Progenitor cell of endocrine pancreas (in vitro differentiated cells): ENCODE measurements at regions not wholly inside any gene's neighbourhood (a gene's known extent, or its start where the extent isn't known, plus 50 kb on each side); places are given as distances from the start of the nearest gene placed in this dataset.

Source experiments
- DNase-seq: peaks from one replicate; pipeline ENCODE4 v3.0.0; 2021; ENCODE audit warnings: low spot score; ENCODE audit not compliant: unreplicated experiment
- H3K27ac Mint-ChIP-seq: 2 replicates; pipeline ENCODE4 v1.8.0; 2021; ENCODE audit warnings: mild to moderate bottlenecking, moderate library complexity, mixed read lengths
- H3K27me3 Mint-ChIP-seq: 2 replicates; pipeline ENCODE4 v1.8.0; 2021; ENCODE audit warnings: mixed read lengths
- H3K36me3 Mint-ChIP-seq: 2 replicates; pipeline ENCODE4 v1.8.0; 2022; ENCODE audit warnings: mixed read lengths; ENCODE audit not compliant: insufficient read depth
- H3K4me1 Mint-ChIP-seq: 2 replicates; pipeline ENCODE4 v1.8.0; 2021; ENCODE audit warnings: low read depth, mixed read lengths
- H3K4me3 Mint-ChIP-seq: 2 replicates; pipeline ENCODE4 v1.8.0; 2021; ENCODE audit warnings: low read depth, mild to moderate bottlenecking, moderate library complexity, mixed read lengths
- H3K9me3 Mint-ChIP-seq: 2 replicates; pipeline ENCODE4 v1.8.0; 2021; ENCODE audit warnings: low read depth, mixed read lengths
- TF ChIP-seq, protein P1 (sequence below): fragments of 200-600 bp; sonication (generic); IDR thresholded peaks from one replicate; pipeline ENCODE4 v1.5.0; 2021; ENCODE audit warnings: antibody characterized with exemption, mild to moderate bottlenecking; ENCODE audit not compliant: unreplicated experiment

DNA sequence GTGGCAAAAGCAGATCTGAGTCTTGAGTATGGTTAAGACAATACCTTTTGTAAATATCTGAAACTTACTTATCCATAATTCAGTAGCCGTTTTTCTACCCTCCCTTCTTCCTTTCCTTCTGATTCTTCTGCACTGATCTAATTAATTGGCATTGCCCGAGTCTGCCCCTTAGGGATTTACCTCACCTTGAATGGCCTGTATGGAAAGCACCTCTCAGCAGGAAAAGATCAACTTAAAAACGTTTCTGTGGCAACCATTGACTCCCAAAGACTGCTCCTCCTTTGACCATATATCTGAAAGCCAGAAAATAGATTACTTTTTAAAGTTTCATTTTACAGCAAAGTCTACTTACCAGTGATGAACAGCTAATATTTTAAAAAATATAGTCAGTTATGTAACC is 496.5 kb upstream of the LCORL start:
- Mint-ChIP-seq H3K4me1 (no peaks in the 10 kb centered on the region), H3K36me3 (no peaks in the 10 kb centered on the region), H3K27me3 (peaks cover 33% of the 10 kb centered on the region), H3K9me3 (no peaks in the 10 kb centered on the region), H3K27ac (no peak overlapping the region), H3K4me3 (no peak overlapping the region)
- no peak for DNase-seq
- TF ChIP-seq, protein P1, sequence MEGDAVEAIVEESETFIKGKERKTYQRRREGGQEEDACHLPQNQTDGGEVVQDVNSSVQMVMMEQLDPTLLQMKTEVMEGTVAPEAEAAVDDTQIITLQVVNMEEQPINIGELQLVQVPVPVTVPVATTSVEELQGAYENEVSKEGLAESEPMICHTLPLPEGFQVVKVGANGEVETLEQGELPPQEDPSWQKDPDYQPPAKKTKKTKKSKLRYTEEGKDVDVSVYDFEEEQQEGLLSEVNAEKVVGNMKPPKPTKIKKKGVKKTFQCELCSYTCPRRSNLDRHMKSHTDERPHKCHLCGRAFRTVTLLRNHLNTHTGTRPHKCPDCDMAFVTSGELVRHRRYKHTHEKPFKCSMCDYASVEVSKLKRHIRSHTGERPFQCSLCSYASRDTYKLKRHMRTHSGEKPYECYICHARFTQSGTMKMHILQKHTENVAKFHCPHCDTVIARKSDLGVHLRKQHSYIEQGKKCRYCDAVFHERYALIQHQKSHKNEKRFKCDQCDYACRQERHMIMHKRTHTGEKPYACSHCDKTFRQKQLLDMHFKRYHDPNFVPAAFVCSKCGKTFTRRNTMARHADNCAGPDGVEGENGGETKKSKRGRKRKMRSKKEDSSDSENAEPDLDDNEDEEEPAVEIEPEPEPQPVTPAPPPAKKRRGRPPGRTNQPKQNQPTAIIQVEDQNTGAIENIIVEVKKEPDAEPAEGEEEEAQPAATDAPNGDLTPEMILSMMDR: no peak

DNA sequence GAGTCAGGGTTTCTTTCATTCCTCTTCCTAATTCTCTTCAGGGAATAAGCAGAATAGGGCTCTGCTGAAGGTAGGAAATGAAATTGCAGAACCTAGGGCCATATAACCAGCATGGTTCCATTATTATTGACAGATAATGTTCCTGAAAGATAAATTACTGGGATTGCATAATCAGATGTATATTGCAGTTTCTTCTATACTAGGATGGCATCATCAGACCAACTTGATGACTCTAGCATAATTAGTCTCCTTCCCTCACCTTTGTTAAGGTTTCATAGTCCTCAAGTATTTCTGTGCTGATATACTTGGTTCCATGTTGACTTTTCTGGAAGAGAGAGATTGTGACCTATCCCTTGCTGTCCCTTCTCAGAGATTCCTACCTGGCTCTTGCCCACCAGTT is 492.3 kb upstream of the LCORL start:
- no peaks in the 10 kb centered on the region for H3K4me1 Mint-ChIP-seq
- H3K4me3 Mint-ChIP-seq: no peak overlapping the region
- no peak overlapping the region for H3K27ac Mint-ChIP-seq
- no peak for DNase-seq
- TF ChIP-seq, protein P1: no peak
- H3K36me3 Mint-ChIP-seq: no peaks in the 10 kb centered on the region
- H3K9me3 Mint-ChIP-seq: no peaks in the 10 kb centered on the region
- H3K27me3 Mint-ChIP-seq: peaks cover 13% of the 10 kb centered on the region

DNA sequence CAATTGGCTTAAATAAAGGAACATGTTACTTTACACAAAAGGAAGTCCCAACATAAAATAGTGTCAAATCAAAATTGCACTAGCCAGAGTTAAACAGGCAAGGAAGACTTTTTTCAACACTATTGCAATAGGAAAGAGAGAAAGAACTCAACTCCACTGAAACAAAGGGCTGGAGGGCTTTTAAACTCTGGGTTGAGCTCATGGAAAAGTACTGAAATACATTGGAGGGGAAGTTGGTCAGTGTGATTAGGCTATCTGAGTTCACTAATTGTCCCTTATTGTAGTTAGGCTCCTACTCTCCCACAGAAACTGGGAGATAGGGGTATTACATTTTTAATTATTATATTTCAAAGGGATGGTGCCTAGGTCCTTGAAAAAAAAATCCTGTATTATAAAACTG is 491.2 kb upstream of the LCORL start:
- Mint-ChIP-seq H3K4me3 (no peak overlapping the region), H3K36me3 (no peaks in the 10 kb centered on the region), H3K4me1 (no peaks in the 10 kb centered on the region), H3K27me3 (peaks cover 8% of the 10 kb centered on the region), H3K27ac (no peak overlapping the region), H3K9me3 (no peaks in the 10 kb centered on the region)
- DNase-seq: no peak
- TF ChIP-seq, protein P1: no peak

DNA sequence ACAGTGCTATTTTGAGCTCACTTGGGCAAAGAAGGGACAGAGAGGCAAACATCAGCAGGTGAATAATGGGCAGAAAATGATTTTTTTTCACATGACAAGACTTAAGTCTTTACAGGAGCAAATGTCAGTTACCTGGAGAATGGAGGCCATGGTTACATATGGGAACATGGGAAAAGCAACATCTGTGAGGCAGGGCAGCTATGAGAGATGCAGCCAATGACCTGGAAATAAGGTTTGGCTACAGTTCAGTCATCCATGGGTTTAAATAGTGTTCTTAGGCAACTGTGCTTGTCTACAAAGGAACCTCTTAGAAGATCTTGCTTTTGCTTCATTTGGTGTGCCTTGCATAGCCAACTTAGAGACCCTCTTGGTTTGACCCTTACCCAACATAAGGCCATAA is 490.2 kb upstream of the LCORL start:
- H3K4me3 Mint-ChIP-seq: no peak overlapping the region
- TF ChIP-seq, protein P1: no peak
- H3K27me3 Mint-ChIP-seq: peaks cover 3% of the 10 kb centered on the region
- H3K9me3 Mint-ChIP-seq: no peaks in the 10 kb centered on the region
- no peaks in the 10 kb centered on the region for H3K4me1 Mint-ChIP-seq
- no peak overlapping the region for H3K27ac Mint-ChIP-seq
- H3K36me3 Mint-ChIP-seq: no peaks in the 10 kb centered on the region
- DNase-seq: no peak

DNA sequence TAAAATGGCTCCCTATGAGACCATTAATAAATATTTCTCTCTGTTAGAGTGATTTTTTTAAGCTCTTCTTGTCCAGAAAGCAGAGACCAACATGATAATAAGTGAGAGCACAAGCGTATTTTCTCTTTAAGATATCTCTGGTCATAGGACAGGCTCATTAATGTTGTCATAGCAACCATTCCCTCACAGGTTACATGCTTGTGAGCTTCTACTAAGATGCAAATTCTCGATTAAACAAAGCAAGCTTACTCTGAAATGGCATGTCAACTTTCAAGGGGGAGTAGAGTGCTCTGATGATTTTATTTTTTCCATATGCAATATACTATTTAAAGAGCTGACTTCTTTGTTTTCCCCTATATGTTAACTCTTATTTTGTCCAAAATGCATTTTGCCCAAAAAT is 487.2 kb upstream of the LCORL start:
- Mint-ChIP-seq H3K4me3 (no peak overlapping the region), H3K27ac (no peak overlapping the region), H3K36me3 (no peaks in the 10 kb centered on the region), H3K4me1 (no peaks in the 10 kb centered on the region), H3K27me3 (no peaks in the 10 kb centered on the region), H3K9me3 (no peaks in the 10 kb centered on the region)
- DNase-seq: no peak
- TF ChIP-seq, protein P1: no peak
